Endometrium (tissue), 2 donors: ENCODE measurements at regions not wholly inside any gene's neighbourhood (a gene's known extent, or its start where the extent isn't known, plus 50 kb on each side); places are given as distances from the start of the nearest gene placed in this dataset.

ENCODE experiments used
- FAIRE-seq: peaks from 2 replicates; lab custom pipeline; 2012; peaks lifted over from hg19 to GRCh38; lab: Jason Lieb, UNC
- donor health status: control.
- donor health status: control.

DNA sequence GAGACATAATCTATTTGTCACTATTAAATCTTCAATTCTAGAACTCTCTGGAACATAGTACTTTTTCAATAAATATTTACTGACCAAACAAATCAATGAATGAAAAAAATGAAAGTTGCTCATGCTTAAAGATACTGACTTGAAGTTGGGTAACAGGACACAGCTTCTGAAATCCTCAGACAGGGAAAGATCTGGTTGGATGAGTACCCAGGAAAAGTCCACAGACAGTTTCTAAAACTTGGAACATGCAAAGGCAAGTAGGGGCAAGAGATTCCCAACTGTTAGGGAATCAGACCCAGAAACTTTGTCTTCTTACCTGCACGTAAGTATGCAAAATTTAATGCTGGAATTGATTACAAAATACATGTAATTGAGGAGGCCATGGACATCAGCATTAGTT is 366.2 kb downstream of the ACTL7B start:
- no peak for FAIRE-seq

- no peak for FAIRE-seq
Observed at GRCh38 chr9:108486831-108487230, 369.0 kb downstream of the ACTL7B start.

DNA sequence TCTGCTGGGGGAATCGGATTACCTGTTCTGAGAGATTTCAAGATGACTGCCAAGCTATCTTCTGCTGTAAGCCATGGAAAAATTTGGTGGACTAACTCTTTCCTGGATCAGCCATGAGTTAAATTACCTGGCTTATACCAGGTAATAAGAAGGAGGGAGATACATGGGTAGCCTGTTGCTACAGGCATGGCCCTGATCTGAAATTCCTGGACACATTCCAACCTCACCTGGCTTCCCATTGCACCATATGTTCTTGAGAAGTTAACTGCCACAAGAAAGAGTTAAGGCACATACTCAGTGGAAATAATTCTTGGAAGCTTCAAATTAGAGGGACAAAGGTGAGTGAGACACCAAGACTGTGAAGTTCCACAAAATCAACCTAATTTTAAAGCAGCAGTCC is 371.3 kb downstream of the ACTL7B start:
- no peak for FAIRE-seq

GRCh38 chr9:108483676-108484075 is 372.1 kb downstream of the ACTL7B start:
- FAIRE-seq = no peak

- no peak for FAIRE-seq
Observed at GRCh38 chr9:108479989-108480652, 375.7 kb downstream of the ACTL7B start.

DNA sequence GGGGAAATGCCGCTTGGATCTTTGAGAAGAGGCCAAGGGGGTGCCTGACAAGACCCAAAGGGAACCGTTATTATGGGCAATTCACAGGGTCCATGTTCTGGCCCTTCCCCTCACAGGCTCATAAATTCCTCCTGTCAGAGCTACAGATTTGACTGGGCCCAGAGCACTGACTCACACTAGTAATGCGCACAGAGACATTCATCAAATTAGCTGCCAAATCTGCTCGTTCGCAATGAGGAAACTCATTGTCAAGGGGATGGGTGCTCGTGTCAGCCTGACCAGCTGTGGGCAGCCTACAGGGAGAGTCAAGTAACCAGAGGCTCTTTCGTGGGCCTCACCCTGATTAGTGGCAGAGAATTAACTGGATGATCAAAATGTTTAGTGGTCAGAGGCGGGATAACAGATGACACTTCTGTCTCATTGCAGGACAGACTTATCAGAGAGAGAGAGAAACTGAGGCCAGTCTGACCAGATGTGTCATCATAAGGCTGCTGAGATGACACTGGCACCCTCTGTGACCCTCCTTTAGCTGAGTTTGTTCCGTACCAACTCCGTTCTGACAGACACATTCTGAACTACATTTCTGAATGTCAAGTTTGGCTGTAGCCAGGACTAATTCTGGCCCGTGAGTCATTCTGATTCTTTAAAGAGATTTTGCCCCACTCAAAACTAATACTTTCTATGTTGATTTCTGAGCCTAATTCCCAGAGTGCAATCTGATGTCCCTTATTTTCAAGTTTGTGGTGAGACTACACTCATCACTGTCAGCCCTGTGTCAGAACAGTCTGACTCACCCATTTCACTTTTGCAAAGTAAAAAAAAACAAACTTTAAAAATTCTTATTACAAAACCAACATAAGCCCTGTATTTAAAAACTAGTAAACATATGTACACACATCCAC is 377.1 kb downstream of the ACTL7B start:
- FAIRE-seq = no peak

DNA sequence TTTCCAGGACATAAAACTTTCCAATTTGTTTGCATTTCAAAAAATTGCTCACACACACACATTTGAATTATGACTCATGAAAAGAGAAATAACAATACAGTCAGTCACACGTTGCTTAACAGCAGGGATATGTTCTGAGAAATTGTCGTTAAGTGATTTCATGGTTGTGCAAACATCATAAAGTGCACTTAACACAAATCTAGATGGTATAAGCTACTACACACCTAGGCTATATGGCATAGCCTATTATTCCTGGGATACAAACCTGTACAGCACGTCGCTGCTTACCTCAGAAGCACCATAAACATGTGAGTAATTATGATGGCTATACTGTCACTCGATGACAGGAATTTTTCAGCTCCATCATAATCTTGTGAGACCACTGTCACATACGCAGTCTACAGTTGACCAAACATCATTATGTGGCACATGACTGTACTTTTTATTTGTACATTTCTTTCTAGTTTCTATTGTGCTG is 378.2 kb downstream of the ACTL7B start:
- no peak for FAIRE-seq

DNA sequence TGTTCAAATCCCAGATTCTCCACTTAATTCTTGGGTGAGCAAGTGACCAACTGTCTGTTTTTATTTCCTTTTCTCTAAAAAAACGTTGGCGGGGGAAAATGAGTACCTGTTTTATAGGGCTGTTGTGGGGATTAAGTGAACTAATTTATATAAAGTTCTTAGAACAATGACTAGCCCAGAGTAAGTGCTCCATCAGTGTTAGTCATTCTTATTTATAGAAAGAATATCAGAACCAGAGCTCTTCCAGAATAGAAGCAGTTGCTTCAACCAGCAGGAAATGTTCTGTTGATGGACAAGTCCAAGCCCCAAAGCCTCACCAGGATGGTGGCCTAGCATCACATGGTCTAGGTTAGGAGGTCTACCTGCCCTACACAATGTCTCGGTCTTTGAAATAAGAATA is 379.2 kb downstream of the ACTL7B start:
- FAIRE-seq = no peak

DNA sequence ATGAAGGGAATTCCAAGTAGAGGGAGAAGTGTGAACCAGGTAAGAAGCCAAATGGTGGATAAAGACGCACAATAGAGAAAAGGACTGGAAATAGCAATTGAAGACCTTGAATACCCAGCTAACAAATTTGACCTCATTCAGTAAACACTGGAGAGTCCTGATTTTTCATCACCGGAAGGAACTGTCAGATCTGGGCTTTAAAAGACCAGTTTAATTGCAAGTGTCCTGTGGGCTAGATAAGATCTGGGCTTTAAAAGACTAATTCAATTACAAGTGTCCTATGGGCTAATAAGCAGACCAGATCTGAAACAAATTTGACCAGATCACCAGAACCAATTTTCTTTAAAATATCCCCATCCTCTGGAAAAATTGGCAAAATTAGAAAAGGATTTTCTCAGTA is 380.0 kb downstream of the ACTL7B start:
- FAIRE-seq = no peak

GRCh38 chr9:108474356-108474755 is 381.4 kb downstream of the ACTL7B start:
- no peak for FAIRE-seq

DNA sequence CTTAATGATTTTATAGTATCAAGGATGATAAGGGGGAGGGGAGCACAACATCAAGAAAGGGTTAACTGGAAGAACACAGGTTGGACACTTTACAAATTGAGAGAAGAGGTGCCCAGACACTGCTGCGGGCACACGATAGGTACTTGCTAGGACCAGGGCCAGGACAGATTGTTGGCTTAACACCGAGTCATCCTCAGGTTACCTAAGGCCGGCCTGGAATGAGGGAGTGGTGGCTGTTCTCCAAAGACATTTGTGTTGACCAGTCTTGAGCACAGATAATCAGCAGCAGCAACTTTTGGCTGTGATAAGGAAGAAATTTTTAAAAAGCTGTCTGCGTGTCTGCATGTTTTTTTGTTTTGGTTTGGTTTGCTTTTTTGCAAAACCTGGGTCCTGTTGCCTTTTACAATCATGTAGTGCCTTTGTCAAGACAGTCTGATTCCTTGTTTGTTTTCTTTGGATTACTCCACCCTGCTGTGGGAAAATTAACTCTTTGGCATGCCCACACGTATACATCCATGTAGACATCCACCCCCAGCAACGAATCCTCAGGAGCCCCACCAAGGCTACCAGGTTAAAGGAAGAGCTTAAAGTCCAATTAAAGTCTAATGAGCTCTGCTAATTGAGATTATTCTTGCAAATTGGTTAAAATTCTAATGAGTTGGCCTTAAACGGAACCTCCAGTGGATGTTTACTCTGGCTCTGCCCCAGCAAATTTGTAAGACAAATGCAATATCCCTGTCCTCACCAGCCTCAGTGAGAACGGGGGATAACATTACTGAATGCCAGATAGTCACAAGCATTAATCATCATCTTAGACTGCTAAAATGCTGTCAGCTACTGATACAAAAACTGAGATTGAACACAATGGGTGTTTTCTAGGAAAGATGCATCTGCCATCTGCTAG is 382.3 kb downstream of the ACTL7B start:
- no peak for FAIRE-seq

DNA sequence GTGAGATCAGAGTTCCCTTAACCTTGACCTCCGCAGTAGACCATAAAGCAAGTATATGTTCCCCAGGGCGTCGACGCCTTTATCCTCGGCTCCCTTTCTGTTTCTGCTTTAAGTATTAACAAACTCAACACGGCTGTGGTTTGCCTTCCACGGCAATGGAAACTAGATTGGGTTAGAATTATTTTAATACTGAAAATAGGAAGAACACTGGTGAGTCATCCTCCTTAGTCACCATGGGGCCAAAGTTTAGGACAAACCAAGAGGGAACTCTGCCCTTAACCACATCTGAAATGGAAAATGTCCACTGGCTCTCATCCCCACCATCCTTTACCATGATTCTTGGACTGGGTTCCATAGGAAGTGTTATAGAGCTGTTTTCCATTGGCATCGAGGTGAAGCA is 386.1 kb downstream of the ACTL7B start:
- no peak for FAIRE-seq

DNA sequence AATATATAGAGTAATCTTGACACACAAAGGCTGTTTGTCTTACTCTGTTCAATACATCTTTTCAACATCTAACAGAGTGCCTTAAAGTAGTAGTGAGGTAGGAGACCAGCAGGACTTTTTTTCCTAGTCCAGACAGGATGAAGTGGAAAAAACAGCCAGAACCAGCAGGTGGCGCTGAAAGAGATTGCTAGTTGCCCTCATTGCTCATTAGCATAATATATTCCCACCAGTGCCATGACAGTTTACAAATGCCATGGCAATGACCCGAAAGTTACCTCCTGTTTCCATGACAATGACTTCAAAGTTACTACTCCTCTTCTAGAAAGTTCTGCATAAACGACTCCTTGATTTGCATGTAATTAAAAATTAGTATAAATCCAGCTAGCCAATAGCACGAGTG is 387.4 kb downstream of the ACTL7B start:
- FAIRE-seq = no peak

GRCh38 chr9:108467653-108468324 is 388.0 kb downstream of the ACTL7B start:
- no peak for FAIRE-seq

DNA sequence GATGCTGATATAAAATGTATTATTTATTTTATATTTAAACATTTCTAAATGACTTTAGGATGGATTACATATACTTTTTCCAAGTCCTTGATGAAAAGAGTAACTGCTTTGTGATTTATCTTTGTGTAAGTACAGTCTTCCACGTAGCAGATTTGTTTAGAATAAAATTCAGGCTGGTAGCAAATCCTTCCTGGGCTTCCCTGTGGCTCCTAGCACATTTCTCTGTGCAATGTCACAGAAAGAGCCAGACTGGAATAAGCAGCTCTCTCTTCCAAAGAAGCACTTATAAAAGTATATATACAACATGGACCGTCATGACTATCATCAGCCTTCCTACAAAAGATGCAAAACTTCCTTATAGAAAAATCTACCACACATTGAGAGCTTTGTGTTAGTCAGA is 388.6 kb downstream of the ACTL7B start:
- FAIRE-seq = no peak

GRCh38 chr9:108466304-108466703 is 389.5 kb downstream of the ACTL7B start:
- no peak for FAIRE-seq

DNA sequence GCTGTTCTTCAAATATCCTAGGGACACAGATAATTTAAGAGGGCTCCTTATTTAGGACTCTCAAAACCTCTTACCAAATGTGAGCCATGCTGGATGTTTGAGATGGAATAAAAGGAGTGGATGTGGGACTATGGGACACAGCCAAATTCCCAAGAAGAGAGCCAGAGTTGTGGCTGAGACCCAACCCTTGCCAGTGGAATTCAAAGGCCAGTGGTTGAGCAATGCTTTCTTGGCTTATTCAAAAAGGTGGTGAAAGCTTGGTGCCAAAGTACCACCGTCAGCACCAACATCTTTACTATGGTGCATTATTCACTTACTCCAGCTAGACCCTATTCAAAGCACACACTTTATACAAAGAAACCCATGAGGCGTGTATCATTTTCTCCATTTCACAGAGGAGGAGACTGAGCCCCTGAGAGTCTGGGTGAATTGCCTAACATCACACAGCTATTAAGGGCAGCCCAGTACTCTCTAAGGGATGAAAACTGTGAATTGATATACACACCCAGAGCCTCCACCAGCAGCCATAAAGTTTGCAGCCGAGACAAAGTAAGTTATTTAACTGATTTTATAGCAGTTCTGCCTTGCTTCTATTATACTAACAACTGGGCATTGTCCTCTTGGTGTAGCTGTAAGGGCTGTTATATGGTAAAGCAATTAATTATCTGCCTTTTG is 391.7 kb downstream of the ACTL7B start:
- FAIRE-seq = no peak

GRCh38 chr9:108456903-108457302 is 398.9 kb downstream of the ACTL7B start:
- no peak for FAIRE-seq

DNA sequence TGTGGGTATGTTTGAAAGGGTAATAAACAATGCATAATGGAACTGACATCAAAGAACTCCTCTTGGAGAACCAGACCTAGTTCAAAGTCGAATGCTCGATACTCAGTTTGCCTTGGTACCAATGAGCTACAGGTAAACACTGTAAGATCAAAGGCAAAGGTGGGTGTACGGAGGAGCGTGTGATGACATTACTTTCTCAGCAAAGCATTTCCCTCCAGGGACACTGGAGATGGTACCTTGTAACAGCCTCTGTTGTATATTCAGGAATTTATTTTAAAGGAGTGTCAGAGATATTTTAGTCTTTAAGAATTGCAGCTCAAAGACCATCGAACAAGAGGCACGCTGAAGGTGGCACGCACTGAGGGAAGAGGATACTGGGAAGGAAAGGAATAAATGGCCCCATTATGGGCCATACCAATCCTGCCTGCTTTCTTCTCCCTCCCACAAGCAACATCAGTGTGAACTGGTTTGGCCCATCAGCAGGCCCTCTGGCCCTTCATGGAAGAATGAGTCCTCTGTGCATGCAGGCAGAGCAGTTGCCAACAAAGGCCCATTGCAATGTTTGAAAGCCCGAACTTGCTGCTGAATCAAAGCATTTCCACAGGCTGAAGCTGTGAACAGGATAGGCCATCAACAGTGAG is 410.2 kb downstream of the ACTL7B start:
- FAIRE-seq = no peak

DNA sequence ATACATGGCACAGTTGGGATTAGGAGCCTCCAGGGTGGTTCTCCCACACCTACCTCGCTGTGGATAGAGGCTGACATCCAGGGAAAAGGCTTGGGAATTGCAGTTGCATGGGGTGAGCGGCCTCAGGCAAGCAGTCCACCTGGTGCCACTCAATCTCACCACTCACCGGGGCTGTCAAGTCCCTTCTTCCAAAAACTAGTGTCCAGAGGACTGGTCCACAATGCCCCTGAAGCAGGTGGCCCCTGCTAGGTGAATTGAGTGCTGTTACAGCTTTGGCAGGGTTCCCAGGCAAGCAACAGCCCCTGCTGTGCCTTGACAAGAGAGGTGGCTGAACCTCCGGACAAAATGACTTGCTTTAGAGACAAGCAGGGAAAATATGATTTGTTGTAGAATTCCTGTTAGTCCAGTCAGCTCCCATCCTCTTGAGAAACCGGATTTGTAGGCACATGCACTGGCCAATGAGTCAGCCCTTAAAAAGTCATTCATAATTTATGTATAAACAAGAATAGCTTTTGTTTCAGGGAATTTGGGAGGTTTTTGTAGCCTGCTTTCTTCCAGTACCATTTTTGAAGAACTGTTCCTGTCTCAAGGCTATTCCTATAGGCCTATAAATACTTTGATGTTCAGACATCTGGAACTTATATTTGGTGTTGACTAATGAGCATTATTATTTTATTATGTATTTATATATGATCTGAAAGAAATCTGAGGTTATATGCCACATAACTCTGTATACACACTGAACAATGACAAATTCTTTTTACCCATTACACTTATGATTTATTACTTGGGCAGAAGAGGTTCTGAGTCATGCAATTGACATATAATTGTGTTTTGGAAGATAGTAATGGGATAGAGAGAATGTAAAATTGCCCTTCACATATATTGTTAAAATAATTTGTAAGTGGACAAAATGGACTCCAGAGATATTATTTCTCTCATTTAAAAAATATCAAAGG is 411.1 kb downstream of the ACTL7B start:
- no peak for FAIRE-seq
